Fibroblast of the conjunctiva (primary cell): ENCODE measurements at regions not wholly inside any gene's neighbourhood (a gene's known extent, or its start where the extent isn't known, plus 50 kb on each side); places are given as distances from the start of the nearest gene placed in this dataset.

Experiments used
- DNase-seq: peaks from one replicate; pipeline ENCODE4 v3.0.0-alpha.2; 2010; ENCODE audit warnings: low read depth

DNA sequence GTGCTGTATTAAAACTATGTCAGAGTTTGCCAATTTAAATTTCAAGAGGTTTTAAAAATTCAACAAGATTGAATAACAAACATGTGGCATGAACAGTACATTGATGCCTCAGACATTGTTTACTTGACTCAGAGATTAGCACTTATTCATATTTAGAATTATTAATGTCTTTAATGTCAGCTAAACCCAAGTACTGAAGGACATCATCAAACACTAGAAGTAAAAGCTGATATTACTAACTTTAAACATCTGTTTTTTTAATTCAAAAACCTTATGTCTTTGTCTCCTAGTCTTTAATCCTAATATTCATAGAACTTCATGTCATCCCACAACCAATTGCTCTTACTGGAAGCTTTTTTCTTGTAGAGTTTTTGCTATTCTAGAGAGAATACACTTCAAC is 406.2 kb upstream of the PCDH7 start:
- no peak for DNase-seq

DNA sequence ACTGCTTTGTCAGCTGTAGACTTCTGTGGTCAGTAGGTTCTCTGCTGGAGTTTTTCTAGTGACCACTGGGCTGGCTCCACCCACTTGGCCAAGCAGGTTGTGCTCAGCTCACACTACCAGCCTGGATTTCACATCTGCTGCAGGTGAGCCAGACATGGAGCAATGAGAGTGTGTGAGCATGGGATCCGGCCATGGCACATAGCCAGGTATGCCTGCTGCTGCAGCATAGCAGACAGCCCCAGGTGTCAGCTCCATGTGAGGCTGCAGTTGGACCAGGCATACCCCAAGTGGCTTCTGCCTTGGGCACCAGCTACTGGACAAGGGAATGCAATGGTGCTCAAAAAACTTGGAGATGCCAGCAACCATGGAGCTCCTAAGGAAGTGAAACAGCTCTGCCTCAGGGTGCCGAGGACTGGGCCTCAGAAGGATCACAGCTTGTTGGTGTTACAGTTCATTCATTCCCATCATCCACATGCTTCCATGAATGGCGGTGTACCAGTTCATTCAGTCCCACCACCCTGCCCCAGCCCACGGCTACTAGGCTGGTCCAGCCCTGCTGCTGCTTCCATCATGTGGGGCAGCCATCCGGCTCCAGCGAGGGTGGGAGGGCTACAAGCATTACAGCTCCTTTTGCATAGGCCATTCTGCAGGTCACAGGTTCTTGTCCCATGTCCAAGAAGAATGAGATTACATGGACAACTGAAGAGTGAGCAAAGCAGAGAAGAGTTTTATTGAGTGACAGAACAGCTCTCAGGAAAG is 389.1 kb upstream of the PCDH7 start:
- DNase-seq: no peak

DNA sequence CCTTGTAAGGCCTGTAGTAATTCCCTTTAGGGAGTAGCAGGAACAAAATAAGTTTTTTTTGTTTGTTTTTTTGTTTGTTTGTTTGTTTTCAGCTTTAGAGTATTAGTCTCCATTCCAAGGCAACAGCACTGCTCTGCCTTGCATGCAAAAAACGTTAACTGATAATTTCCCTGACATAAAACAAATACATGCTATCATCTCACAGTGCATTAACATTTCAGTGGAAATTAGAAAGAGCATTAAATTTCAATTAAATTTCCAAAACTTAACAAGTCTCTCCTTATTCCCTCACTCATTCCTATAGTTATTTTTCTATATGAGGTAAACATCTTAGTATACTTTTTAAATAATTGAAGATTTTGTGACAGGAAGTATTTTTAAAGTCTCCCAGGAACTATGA is 378.4 kb upstream of the PCDH7 start:
- DNase-seq: no peak

DNA sequence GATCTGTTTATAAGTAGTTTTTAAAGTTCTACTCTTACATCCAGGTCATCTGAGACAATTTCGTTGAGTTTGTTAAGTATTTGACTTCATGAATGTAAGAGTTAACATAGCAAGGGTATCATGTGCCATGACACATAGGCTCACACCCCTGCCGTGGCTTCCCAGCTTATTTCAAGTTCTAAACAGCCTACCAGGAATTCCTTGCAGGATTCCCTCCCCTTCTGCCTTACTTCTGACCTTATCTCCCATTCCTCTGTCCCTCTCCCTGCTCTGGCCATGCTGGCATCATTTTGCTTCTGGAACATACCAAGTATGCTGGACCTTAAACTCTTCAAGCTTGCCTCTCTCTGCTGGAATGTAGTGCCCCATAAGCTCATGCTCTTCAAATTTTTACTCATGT is 369.9 kb upstream of the PCDH7 start:
- no peak for DNase-seq

DNA sequence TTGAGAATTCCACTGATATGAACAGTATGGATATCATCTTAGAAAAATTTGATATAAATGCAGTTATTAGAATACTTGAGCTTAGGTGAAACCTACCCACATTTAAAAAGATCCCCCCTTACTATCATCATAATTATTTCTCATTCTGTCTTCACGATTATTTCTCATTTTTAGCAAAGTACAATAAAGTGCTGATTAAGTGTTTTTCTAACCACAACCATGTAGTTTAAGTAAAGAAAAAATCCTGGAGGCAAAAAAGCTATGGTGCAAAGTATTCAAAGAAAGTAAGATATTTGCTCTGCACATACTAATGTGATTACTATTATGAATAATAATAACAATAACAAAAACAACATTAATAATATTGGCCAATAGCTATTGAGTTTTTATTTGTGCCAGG is 365.6 kb upstream of the PCDH7 start:
- DNase-seq: no peak

DNA sequence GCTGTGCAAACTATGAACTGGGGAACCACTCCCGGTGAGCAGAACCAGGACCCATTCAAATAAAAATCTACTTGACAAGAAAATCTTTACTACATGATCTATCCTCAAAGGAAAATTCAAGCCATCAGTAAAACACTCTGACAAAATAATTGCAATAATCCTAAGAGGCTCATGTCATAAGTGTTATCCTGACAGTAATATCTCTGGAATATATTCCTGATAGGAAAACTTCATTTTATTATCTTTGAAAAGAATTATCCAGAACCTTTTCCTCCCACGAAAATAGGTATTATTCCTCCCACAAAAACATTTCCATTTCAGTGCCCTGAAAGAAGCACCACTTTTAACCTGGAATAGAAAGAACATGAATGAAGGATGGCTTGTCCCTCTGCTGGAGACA is 357.7 kb upstream of the PCDH7 start:
- no peak for DNase-seq

DNA sequence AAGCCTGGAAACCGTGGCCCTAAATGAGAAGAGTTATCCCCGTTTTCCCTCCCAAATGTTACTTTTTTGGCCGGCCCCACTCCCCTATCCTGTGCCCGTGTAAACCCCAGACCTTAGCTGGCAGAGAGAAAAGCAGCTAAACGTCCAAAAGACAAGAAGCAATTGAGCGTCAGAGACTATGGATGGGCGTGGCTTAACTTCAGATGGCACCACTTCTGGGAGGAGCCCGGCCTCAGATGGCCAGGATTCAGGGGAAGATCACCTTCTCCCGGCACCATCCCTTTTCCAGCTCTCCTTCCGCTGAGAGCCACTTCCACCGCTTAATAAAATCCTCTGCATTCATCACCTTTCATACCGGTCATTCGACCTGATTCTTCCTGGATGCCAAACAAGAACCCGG is 350.1 kb upstream of the PCDH7 start:
- no peak for DNase-seq

GRCh38 chr4:30380404-30380998 is 339.7 kb upstream of the PCDH7 start:
- peak; percentile 24 for DNase-seq

DNA sequence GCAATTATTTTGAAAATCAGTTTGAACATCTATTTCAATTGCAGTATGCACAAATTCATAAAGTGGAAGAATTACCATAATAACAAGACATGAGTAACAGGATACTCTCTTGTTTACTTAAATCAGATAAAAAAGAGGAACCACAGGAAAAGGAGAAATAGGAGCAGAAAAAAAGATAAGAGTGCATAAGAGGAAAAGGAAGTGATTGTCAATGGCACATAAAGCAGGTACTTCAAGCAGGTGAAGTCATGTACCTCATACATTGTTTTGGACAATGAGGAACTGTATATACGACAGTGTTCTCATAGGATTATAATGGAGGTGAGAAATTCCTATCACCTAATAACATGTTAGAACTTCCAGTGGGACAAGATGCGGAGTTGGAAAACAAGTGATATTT is 334.5 kb upstream of the PCDH7 start:
- DNase-seq: no peak

DNA sequence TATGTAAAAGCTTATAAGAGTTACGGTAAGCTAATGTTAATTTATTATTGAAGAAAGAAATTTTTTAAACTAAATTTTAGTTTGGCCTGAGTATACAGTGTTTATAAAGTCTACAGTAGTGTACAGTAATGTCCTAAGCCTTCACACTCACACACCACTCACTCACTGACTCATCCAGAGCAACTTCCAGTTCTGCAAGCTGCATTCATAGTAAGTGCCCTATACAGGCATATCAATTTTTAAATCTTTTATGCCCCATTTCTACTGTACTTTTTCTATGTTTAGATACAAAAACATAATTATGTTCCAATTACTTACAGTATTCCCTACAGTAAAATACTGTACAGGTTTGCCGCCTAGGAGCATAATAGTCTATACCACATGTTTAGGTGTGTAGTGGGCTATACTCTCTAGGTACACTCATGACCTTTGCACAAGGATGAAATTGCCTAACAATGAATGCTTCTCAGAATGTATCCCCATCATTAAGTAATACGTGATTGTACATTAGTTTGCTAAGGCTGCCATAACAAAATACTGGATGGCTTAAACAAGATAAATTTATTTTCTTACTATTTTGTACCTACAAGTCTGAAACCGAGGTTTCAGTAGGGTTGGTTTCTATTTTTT is 333.8 kb upstream of the PCDH7 start:
- no peak for DNase-seq

- DNase-seq: no peak
Measured at GRCh38 chr4:30395902-30396301, 324.3 kb upstream of the PCDH7 start.

- DNase-seq: no peak
Measured at GRCh38 chr4:30396772-30397475, 323.2 kb upstream of the PCDH7 start.

- DNase-seq: no peak
Measured at GRCh38 chr4:30399476-30399875, 320.7 kb upstream of the PCDH7 start.

GRCh38 chr4:30402276-30402675 is 317.9 kb upstream of the PCDH7 start:
- no peak for DNase-seq

GRCh38 chr4:30413915-30414314 is 306.3 kb upstream of the PCDH7 start:
- DNase-seq: no peak

DNA sequence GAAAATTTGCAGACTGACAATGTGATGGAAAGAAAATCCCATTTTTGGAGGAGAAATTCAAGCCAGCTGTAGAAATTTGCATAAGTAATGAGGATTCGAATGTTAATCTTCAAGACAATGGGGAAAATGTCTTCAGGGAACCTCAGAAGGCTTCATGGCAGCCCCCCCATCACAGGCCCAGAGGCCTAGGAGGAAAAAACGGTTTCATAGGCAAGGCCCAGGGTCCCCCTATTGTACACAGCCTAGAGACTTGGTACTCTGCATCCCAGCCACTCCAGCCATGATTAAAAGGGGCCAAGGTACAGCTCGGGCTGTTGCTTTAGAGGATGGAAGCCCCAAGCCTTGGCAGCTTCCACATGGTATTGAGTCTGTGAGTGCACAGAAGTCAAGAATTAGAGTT is 303.6 kb upstream of the PCDH7 start:
- no peak for DNase-seq

DNA sequence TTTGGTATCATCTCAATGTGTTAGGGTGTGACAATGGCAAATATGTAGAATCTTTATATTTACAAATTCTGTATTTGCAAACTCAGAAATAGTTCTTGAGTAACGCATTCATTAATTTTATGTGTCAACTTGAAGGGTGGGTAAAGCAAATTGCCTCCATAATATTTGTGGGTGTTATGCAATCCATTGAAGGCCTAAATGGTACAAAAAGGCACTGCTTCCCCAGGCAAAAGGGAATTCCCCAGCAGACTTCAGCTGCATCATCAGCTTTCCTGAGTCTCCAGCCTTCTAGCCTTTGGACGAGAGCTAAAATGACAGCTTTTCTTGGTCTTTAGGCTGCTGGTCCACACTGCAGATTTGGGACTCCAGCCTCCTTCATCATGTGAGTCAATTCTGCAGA is 292.2 kb upstream of the PCDH7 start:
- no peak for DNase-seq

DNA sequence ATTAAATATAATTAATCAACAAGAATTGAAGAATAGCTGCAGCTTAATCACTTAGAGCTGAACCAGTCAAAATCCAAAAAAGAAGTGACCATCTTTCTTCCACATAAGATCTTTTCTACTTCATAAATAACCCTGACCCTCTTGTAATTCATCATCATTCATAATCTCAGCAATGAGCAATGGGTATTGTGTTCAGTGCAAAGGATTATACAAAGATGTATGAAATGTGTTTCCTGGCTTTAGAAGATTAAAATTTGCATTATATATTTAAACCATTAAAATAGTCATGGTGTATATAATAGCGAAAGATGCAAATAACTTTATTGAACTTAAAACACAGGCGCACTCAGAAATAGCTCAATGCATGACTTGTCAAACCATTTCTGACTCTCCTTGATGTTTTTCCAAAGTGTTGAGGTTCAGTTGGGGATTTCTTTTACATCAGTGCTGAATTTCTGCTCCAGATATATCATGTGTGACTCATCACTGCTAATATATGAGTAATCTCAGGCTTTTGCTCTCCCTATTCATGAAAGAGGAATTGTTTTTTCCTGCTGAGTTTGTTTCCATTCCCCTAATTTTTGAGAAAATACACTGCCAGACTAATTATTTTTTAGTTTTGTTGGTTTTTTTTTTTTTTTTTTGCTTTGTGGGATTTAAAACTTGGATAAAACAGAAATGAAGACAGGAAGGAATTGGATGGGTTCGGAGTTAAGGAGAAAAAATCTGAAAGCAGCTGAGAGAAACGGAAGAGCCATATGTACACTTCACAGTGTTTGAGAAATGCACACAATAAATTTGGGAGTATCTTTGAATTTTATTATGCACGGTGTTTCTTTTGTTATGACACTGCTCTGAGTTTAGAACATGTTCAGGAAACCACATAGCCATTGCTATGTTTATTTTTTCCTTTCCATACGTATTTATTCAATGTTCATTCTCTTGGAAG is 290.1 kb upstream of the PCDH7 start:
- DNase-seq: peak; percentile 31

- no peak for DNase-seq
Measured at GRCh38 chr4:30434656-30435055, 285.5 kb upstream of the PCDH7 start.

GRCh38 chr4:30436394-30436793 is 283.8 kb upstream of the PCDH7 start:
- no peak for DNase-seq

DNA sequence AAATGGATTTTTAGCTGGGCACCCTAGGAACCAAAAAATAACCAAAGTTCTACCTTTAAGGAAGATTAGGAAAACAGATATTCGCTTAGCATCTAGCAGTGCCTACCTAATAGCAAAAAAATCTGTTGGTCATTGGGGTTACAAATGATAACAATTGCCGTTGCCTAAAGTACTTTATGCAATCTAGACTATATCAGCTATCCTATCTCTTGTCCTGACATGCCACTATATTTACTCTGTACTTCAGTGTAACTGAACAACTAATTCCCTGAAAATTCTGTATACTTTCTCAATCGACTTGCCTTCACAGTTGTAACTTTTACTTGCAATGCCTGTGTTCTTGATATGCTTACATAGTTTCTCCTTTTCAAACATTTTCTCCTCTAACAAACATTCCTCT is 282.9 kb upstream of the PCDH7 start:
- no peak for DNase-seq

DNA sequence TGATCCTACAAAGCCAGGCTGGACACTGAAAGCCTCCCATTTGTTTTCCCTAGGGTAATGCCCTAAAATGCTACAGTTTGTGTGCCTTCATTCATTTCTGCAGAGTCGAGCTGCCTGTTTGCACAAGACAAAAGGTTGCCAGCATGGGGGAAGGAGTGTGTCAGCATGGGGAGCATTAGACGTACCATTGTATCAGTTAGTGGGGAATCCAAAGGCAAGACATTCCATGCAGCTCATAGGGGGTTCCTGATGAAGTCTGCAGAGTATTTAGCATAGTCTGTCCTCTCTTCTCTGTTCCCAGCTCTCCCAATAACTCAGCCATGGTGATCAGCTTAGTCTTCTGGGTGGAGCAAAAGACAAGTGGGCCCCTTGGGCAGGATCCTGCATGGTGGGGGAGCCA is 276.9 kb upstream of the PCDH7 start:
- no peak for DNase-seq
